CD14-positive monocyte (primary cell): ENCODE measurements at regions not wholly inside any gene's neighbourhood (a gene's known extent, or its start where the extent isn't known, plus 50 kb on each side); places are given as distances from the start of the nearest gene placed in this dataset.

ENCODE experiments used
- DNase-seq, 3 donors: peaks; one replicate each; pipeline ENCODE4 v3.0.0-alpha.2; 2011 to 2022
- H2AFZ ChIP-seq: 2 replicates; pipeline ENCODE4 v1.6.0; 2012; ENCODE audit warnings: mild to moderate bottlenecking, low read depth, low read length, inconsistent platforms; ENCODE audit not compliant: insufficient read depth, poor library complexity, severe bottlenecking
- H3K27ac ChIP-seq, 2 donors: 1 replicate in 1 of 2; 2 replicates in 1 of 2; pipeline ENCODE4 v1.5.1; 2012 to 2013; ENCODE audit warnings: low read length in 2 of 2, control low read depth in 1 of 2, inconsistent platforms in 1 of 2, low read depth in 1 of 2, mild to moderate bottlenecking in 1 of 2
- H3K27me3 ChIP-seq, 2 donors: one replicate each; pipeline versions ENCODE4 v1.6.0 to v1.6.1; 2011 to 2013; ENCODE audit warnings: low read length in 2 of 2; ENCODE audit not compliant: control insufficient read depth in 2 of 2, insufficient read depth in 2 of 2
- H3K36me3 ChIP-seq, 2 donors: replicated peaks in 1 of 2; 1 replicate in 1 of 2; 2 replicates in 1 of 2; pipeline versions ENCODE4 v1.5.1 to v1.6.1; 2012 to 2013; ENCODE audit warnings: low read length in 2 of 2, control low read depth in 1 of 2, inconsistent platforms in 1 of 2, mild to moderate bottlenecking in 1 of 2; ENCODE audit not compliant: insufficient read depth in 2 of 2, control insufficient read depth in 1 of 2
- H3K4me1 ChIP-seq, 2 donors: 1 replicate in 1 of 2; 2 replicates in 1 of 2; pipeline versions ENCODE4 v1.5.1 to v1.6.1; 2012 to 2013; ENCODE audit warnings: low read length in 2 of 2, control low read depth in 1 of 2, inconsistent platforms in 1 of 2, mild to moderate bottlenecking in 1 of 2, moderate library complexity in 1 of 2; ENCODE audit not compliant: insufficient read depth in 2 of 2, control insufficient read depth in 1 of 2
- H3K4me2 ChIP-seq: replicated peaks from 2 replicates; pipeline ENCODE3; 2012; ENCODE audit warnings: low read length, moderate library complexity, mild to moderate bottlenecking; ENCODE audit not compliant: poor library complexity, severe bottlenecking; ENCODE audit errors: extremely low read depth
- H3K4me3 ChIP-seq, 3 experiments: fragments of 200-600 bp in 1 of 3; sonication (generic) in 1 of 3; replicated peaks in 1 of 3; 1 replicate in 2 of 3; 2 replicates in 1 of 3; pipeline ENCODE4 v1.5.1; 2011 to 2013; ENCODE audit warnings: low read length in 3 of 3, mild to moderate bottlenecking in 3 of 3, control low read depth in 2 of 3, low read depth in 2 of 3, inconsistent platforms in 1 of 3, moderate library complexity in 1 of 3
- H3K79me2 ChIP-seq: 2 replicates; pipeline ENCODE4 v1.6.0; 2012; ENCODE audit warnings: mild to moderate bottlenecking, control low read depth, inconsistent platforms, low read length, moderate library complexity; ENCODE audit not compliant: insufficient read depth
- H3K9ac ChIP-seq: 2 replicates; pipeline ENCODE4 v1.6.0; 2017; ENCODE audit warnings: low read length, mild to moderate bottlenecking; ENCODE audit not compliant: insufficient read depth, poor library complexity, severe bottlenecking
- H3K9me3 ChIP-seq, 2 donors: replicated peaks in 1 of 2; 1 replicate in 1 of 2; 2 replicates in 1 of 2; pipeline versions ENCODE4 v1.5.1 to v1.6.1; 2012 to 2013; ENCODE audit warnings: low read length in 2 of 2, control low read depth in 1 of 2; ENCODE audit not compliant: control insufficient read depth in 1 of 2, insufficient read depth in 1 of 2
- H4K20me1 ChIP-seq: 2 replicates; pipeline ENCODE4 v1.6.0; 2012; ENCODE audit warnings: mild to moderate bottlenecking, low read length, control low read depth, moderate library complexity; ENCODE audit not compliant: insufficient read depth
- H3K27ac Mint-ChIP-seq, 7 donors: one replicate each; pipeline ENCODE4 v1.8.0; 2020; ENCODE audit warnings: mild to moderate bottlenecking in 7 of 7, mixed read lengths in 7 of 7, moderate library complexity in 6 of 7, inconsistent platforms in 2 of 7
- H3K27me3 Mint-ChIP-seq, 3 donors: one replicate each; pipeline ENCODE4 v1.8.0; 2021 to 2022; ENCODE audit warnings: low read depth in 3 of 3, mild to moderate bottlenecking in 3 of 3, mixed read lengths in 3 of 3, moderate library complexity in 3 of 3, inconsistent platforms in 1 of 3
- H3K36me3 Mint-ChIP-seq, 2 donors: one replicate each; pipeline ENCODE4 v1.8.0; 2020; ENCODE audit warnings: mixed read lengths in 2 of 2, inconsistent platforms in 1 of 2, mild to moderate bottlenecking in 1 of 2
- H3K4me1 Mint-ChIP-seq: one replicate; pipeline ENCODE4 v1.8.0; 2020; ENCODE audit warnings: mild to moderate bottlenecking, mixed read lengths
- H3K4me3 Mint-ChIP-seq, 2 donors: one replicate each; pipeline ENCODE4 v1.8.0; 2020; ENCODE audit warnings: mild to moderate bottlenecking in 2 of 2, mixed read lengths in 2 of 2, moderate library complexity in 1 of 2
- H3K9me3 Mint-ChIP-seq, 7 donors: one replicate each; pipeline ENCODE4 v1.8.0; 2020 to 2022; ENCODE audit warnings: mixed read lengths in 7 of 7, mild to moderate bottlenecking in 6 of 7, moderate library complexity in 6 of 7, inconsistent platforms in 2 of 7
- WGBS: methylation state at CpG from one replicate; pipeline ENCODE4 v1.1.5; 2013; ENCODE audit warnings: missing lambda C conversion rate; ENCODE audit not compliant: insufficient coverage; 5-methylcytosine and 5-hydroxymethylcytosine counted together
- intact Hi-C, 2 donors: fragments of 100-400 bp; cut with micrococcal nuclease; formaldehyde crosslinking; loops; one replicate each; pipeline versions ENCODE4 v1.15.0 to v1.15.1; 2023
- TF ChIP-seq, protein P1 (sequence below): fragments of 200-600 bp; IDR thresholded peaks from one replicate; pipeline ENCODE4 v1.8.0; 2022; ENCODE audit warnings: antibody characterized with exemption, mild to moderate bottlenecking

DNA sequence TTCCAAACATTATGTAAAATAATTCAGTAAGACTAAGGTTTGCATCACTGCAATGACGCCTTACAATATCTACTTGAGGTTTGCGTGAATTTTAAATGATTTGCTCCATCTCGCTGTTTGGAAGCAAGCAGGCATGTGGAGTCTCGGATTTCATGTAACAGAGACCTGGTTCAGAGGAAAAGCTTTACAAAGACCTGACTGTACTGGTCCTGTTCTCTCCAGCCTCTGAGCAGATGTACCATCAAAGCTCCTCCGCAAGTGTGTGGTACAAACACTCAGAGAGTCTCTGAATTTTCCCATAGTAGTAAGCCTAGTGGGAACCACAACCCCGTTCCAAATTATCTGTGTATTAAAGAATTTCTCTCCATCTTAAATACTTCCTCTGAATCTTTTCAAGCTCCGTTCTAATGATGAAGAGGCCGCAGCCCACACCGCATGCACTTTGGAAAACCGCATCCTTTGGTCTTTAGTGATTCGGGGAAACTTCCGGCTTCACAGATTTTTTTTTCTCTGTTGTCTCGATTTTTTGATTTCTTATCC, 728.1 kb upstream of the SOX11 start:
- no peaks in the 10 kb centered on the region for H3K27me3 ChIP-seq
- TF ChIP-seq, protein P1, sequence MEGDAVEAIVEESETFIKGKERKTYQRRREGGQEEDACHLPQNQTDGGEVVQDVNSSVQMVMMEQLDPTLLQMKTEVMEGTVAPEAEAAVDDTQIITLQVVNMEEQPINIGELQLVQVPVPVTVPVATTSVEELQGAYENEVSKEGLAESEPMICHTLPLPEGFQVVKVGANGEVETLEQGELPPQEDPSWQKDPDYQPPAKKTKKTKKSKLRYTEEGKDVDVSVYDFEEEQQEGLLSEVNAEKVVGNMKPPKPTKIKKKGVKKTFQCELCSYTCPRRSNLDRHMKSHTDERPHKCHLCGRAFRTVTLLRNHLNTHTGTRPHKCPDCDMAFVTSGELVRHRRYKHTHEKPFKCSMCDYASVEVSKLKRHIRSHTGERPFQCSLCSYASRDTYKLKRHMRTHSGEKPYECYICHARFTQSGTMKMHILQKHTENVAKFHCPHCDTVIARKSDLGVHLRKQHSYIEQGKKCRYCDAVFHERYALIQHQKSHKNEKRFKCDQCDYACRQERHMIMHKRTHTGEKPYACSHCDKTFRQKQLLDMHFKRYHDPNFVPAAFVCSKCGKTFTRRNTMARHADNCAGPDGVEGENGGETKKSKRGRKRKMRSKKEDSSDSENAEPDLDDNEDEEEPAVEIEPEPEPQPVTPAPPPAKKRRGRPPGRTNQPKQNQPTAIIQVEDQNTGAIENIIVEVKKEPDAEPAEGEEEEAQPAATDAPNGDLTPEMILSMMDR = no peak
- H3K27ac ChIP-seq = no peak overlapping the region
- no peaks in the 10 kb centered on the region for H3K9me3 ChIP-seq
- H3K4me1 ChIP-seq = no peaks in the 10 kb centered on the region
- no peaks in the 10 kb centered on the region for H3K36me3 ChIP-seq
- intact Hi-C loops = no loop called here
- H3K79me2 ChIP-seq = no peaks in the 10 kb centered on the region
- Mint-ChIP-seq H3K36me3 (no peaks in the 10 kb centered on the region), H3K4me3 (no peak overlapping the region), H3K27me3 (peaks cover 0 to 2% (median 0%) of the 10 kb centered on the region in 3 donors), H3K9me3 (peaks cover 0 to 5% (median 0%) of the 10 kb centered on the region in 7 donors), H3K27ac (no peak overlapping the region), H3K4me1 (no peaks in the 10 kb centered on the region)
- H4K20me1 ChIP-seq = no peaks in the 10 kb centered on the region
- H3K9ac ChIP-seq = no peak overlapping the region
- 94% methylated on average over 10 of the region's 13 CpGs for WGBS
- no peak overlapping the region for H3K4me3 ChIP-seq
- no peak overlapping the region for H3K4me2 ChIP-seq
- no peak overlapping the region for H2AFZ ChIP-seq
- no peak for DNase-seq

DNA sequence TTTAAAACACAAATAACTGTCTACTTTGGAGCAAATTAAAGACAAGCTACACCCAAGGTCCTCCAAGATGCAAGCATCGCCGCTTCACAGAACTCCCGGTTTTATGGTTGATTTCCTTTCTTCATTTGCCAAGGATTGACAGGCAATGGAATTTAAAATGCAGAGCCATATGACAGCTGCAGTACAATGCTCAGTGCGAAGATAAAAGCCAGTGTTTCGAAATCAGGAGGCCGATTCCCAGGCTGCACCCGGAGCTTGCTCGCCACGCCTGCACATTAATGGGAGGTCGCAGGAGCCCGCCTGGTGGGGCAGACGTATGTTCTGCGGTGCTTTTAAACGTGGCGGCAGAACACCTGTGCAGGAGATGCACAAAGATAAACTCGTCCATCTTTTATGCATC, 727.6 kb upstream of the SOX11 start:
- Histone ChIP-seq H3K9me3 (no peaks in the 10 kb centered on the region), H3K4me3 (no peak overlapping the region), H3K27ac (no peak overlapping the region), H4K20me1 (no peaks in the 10 kb centered on the region), H3K36me3 (no peaks in the 10 kb centered on the region), H3K27me3 (no peaks in the 10 kb centered on the region), H3K79me2 (no peaks in the 10 kb centered on the region), H2AFZ (no peak overlapping the region), H3K4me1 (no peaks in the 10 kb centered on the region), H3K9ac (no peak overlapping the region), H3K4me2 (no peak overlapping the region)
- TF ChIP-seq, protein P1 = no peak
- WGBS = 84% methylated on average over 16 of the region's 16 CpGs
- H3K4me1 Mint-ChIP-seq = no peaks in the 10 kb centered on the region
- H3K36me3 Mint-ChIP-seq = no peaks in the 10 kb centered on the region
- no peak for DNase-seq
- intact Hi-C loops = no loop called here
- H3K4me3 Mint-ChIP-seq = no peak overlapping the region
- peaks cover 0 to 2% (median 0%) of the 10 kb centered on the region in 3 donors for H3K27me3 Mint-ChIP-seq
- peaks cover 0 to 5% (median 0%) of the 10 kb centered on the region in 7 donors for H3K9me3 Mint-ChIP-seq
- peak overlapping the region in 1 of 7 donors; percentile 32 for H3K27ac Mint-ChIP-seq
